Hepatocyte (in vitro differentiated cells): ENCODE measurements at regions not wholly inside any gene's neighbourhood (a gene's known extent, or its start where the extent isn't known, plus 50 kb on each side); places are given as distances from the start of the nearest gene placed in this dataset.
A peak's percentile ranks its signal among the peaks of the same experiment; 100 is the strongest.
"Not testable (repeated sequence)": the region's sequence is repeated elsewhere in the genome, so short reads cannot be mapped to it uniquely, and the experiment has no call there.

Source experiments
- DNase-seq: peaks from one replicate; pipeline ENCODE4 v3.0.0-alpha.2; 2016; ENCODE audit warnings: low spot score
- H2AFZ ChIP-seq: fragments of 200-600 bp; sonication (generic); 2 replicates; pipeline ENCODE4 v1.6.0; 2016; ENCODE audit warnings: antibody characterized with exemption, mild to moderate bottlenecking
- H3K27ac ChIP-seq: fragments of 200-600 bp; sonication (generic); 2 replicates; pipeline ENCODE4 v1.5.1; 2016; ENCODE audit warnings: mild to moderate bottlenecking
- H3K27me3 ChIP-seq: fragments of 200-600 bp; sonication (generic); 2 replicates; pipeline ENCODE4 v1.6.1; 2016
- H3K36me3 ChIP-seq: fragments of 200-600 bp; sonication (generic); replicated peaks from 2 replicates; pipeline ENCODE4 v1.5.1; 2016; ENCODE audit warnings: low read depth; ENCODE audit not compliant: insufficient read depth
- H3K4me1 ChIP-seq: fragments of 200-600 bp; sonication (generic); 2 replicates; pipeline ENCODE4 v1.5.1; 2016; ENCODE audit warnings: mild to moderate bottlenecking, moderate library complexity; ENCODE audit not compliant: insufficient read depth
- H3K4me2 ChIP-seq: fragments of 200-600 bp; sonication (generic); 2 replicates; pipeline ENCODE4 v1.6.0; 2016
- H3K4me3 ChIP-seq: fragments of 200-600 bp; sonication (generic); 2 replicates; pipeline ENCODE4 v1.5.1; 2016; ENCODE audit warnings: mild to moderate bottlenecking
- H3K79me2 ChIP-seq: fragments of 200-600 bp; sonication (generic); 2 replicates; pipeline ENCODE4 v1.6.0; 2017; ENCODE audit warnings: mild to moderate bottlenecking
- H3K9me2 ChIP-seq: fragments of 200-600 bp; sonication (generic); replicated peaks from 2 replicates; pipeline ENCODE4 v1.6.0; 2017; ENCODE audit warnings: mild to moderate bottlenecking; ENCODE audit not compliant: insufficient read depth
- H3K9me3 ChIP-seq: fragments of 200-600 bp; sonication (generic); 2 replicates; pipeline ENCODE4 v1.5.1; 2016; ENCODE audit warnings: low read depth, mild to moderate bottlenecking
- H4K20me1 ChIP-seq: fragments of 200-600 bp; sonication (generic); 2 replicates; pipeline ENCODE4 v1.6.0; 2016; ENCODE audit warnings: mild to moderate bottlenecking; ENCODE audit not compliant: insufficient read depth, poor library complexity, severe bottlenecking
- EZH2 ChIP-seq: fragments of 200-600 bp; sonication (generic); IDR thresholded peaks from 2 replicates; pipeline ENCODE4 v1.6.1; 2016; ENCODE audit warnings: antibody characterized with exemption, mild to moderate bottlenecking, borderline replicate concordance
- EZH2phosphoT487 ChIP-seq: fragments of 200-600 bp; sonication (generic); IDR thresholded peaks from one replicate; pipeline ENCODE4 v1.6.1; 2018; ENCODE audit warnings: antibody characterized with exemption, mild to moderate bottlenecking, low read depth, moderate library complexity; ENCODE audit not compliant: unreplicated experiment, severe bottlenecking
- WGBS: methylation state at CpG from one replicate; pipeline ENCODE4 v1.1.6; 2016; ENCODE audit warnings: low lambda C conversion rate; ENCODE audit errors: missing lambda C conversion rate; 5-methylcytosine and 5-hydroxymethylcytosine counted together
- TF ChIP-seq, protein P1 (sequence below): fragments of 200-600 bp; sonication (generic); IDR thresholded peaks from 2 replicates; pipeline ENCODE4 v1.5.1; 2016; ENCODE audit warnings: antibody characterized with exemption, mild to moderate bottlenecking; ENCODE audit not compliant: poor library complexity

DNA sequence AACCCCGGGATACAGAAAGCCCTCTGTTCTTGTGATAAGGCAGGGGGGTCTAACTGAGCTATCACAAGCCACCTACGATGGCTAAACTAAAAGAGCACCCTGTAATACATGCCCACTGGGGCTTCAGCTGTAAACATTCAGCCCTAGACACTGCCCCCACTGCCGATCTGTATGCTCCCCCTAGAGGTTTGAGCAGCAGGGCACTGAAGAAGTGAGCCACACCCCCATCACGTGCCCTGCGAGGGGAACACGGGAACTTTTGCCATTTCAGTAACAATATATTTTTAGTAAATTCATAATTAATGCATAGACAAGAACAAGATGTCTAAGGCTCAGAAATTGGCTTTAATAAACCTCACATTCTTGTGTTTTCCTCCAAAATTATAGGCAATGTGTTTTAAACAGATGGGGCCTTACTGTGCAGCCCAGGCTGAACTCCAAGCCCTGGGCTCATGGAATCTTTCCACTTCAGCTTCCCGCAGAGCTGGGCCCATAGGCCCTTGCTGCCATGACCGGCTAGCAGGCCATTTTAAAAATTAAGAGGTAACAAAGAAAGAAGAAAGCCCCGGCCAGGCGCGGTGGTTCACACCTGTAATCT, 235.3 kb upstream of the SFRP2 start:
- TF ChIP-seq, protein P1, sequence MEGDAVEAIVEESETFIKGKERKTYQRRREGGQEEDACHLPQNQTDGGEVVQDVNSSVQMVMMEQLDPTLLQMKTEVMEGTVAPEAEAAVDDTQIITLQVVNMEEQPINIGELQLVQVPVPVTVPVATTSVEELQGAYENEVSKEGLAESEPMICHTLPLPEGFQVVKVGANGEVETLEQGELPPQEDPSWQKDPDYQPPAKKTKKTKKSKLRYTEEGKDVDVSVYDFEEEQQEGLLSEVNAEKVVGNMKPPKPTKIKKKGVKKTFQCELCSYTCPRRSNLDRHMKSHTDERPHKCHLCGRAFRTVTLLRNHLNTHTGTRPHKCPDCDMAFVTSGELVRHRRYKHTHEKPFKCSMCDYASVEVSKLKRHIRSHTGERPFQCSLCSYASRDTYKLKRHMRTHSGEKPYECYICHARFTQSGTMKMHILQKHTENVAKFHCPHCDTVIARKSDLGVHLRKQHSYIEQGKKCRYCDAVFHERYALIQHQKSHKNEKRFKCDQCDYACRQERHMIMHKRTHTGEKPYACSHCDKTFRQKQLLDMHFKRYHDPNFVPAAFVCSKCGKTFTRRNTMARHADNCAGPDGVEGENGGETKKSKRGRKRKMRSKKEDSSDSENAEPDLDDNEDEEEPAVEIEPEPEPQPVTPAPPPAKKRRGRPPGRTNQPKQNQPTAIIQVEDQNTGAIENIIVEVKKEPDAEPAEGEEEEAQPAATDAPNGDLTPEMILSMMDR: peak; percentile 11
- TF ChIP-seq EZH2: no peak
- TF ChIP-seq EZH2phosphoT487: no peak
- Histone ChIP-seq H3K27ac (no peak overlapping the region), H4K20me1 (no peaks in the 10 kb centered on the region), H3K79me2 (no peaks in the 10 kb centered on the region), H3K4me3 (no peak overlapping the region), H3K27me3 (peaks cover 11% of the 10 kb centered on the region), H3K9me2 (no peaks in the 10 kb centered on the region), H3K9me3 (no peaks in the 10 kb centered on the region), H3K4me2 (no peak overlapping the region), H3K36me3 (no peaks in the 10 kb centered on the region), H3K4me1 (no peaks in the 10 kb centered on the region), H2AFZ (no peak overlapping the region)
- WGBS: 70% methylated on average over 11 of the region's 11 CpGs
- DNase-seq: no peak

DNA sequence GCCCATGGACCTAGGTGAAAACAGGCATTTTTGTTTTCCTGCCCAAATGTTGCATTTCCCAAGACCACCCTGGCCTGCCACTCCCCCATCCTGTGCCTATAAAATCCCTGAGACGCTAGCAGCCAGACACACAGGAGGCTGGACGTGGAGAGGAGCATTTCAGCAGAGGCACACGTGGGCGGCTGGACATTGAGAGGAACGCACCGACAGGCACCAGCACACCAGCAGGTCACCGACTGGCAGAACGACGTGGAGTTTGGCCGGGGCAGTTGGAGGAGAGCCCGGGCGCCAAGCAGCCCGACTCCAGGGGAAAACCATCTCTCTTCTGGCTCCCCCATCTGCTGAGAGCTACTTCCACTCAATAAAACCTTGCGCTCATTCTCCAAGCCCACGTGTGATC, 234.8 kb upstream of the SFRP2 start:
- not testable (repeated sequence) for H3K9me2 ChIP-seq, H3K4me1 ChIP-seq, H3K36me3 ChIP-seq, H3K4me2 ChIP-seq, H3K4me3 ChIP-seq, DNase-seq, H2AFZ ChIP-seq, H3K79me2 ChIP-seq, H3K9me3 ChIP-seq, H3K27ac ChIP-seq, H4K20me1 ChIP-seq
- peaks cover 11% of the 10 kb centered on the region for H3K27me3 ChIP-seq
- WGBS: 81% methylated on average over 15 of the region's 15 CpGs

DNA sequence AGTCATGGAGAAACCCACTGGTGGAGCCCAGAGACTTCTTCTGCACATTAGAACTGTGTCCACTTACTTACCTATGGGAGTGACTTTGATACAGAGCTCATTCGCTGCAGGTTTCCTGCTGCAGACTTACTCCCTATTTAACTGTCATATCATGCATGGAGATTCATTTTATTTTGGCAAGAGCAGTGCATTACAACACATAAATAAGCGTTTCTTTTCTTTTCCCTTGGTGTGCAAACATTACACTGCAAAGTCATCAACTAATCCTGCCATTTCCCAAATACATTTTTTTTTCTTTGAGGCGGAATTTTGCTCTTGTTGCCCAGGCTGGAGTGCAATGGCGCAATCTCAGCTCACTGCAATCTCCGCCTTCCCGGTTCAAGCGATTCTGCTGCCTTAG, 230.9 kb upstream of the SFRP2 start:
- 94% methylated on average over 7 of the region's 7 CpGs for WGBS

DNA sequence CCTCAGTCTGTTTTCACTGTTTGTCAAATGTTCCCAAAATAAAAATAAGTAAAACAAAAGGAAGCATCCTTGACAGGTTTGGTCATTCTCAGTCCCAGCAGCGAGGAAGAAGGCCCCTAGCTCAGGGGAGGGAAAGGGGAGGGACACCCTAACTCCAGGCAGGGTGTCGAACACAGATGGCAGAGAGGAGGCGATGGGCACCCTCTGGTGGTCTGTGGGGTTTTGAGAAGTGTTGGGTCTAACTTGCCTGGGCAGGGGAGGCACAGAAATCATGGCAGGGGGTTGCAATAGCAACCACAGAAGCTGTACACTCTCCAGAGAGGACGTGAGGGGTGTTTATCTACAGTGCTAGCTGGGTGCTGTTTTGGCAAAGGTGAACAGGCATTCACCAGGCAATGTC, 229.8 kb upstream of the SFRP2 start:
- Histone ChIP-seq H3K9me2 (no peaks in the 10 kb centered on the region), H2AFZ (no peak overlapping the region), H4K20me1 (no peaks in the 10 kb centered on the region), H3K79me2 (no peaks in the 10 kb centered on the region), H3K4me1 (no peaks in the 10 kb centered on the region), H3K4me2 (no peak overlapping the region), H3K9me3 (no peaks in the 10 kb centered on the region), H3K27me3 (peaks cover 2% of the 10 kb centered on the region), H3K27ac (no peak overlapping the region), H3K4me3 (no peak overlapping the region), H3K36me3 (no peaks in the 10 kb centered on the region)
- 52% methylated on average over 4 of the region's 4 CpGs for WGBS
- TF ChIP-seq, protein P1: peak; percentile 9
- TF ChIP-seq EZH2phosphoT487 (no peak), EZH2 (no peak)
- DNase-seq: no peak

More for the DNA sequence above, 230.9 kb upstream of the SFRP2 start:
- no peak overlapping the region for H3K27ac ChIP-seq
- no peaks in the 10 kb centered on the region for H3K4me1 ChIP-seq
- no peaks in the 10 kb centered on the region for H3K9me3 ChIP-seq
- no peak for DNase-seq
- no peak for TF ChIP-seq EZH2phosphoT487
- no peak for TF ChIP-seq EZH2
- TF ChIP-seq, protein P1: no peak
- no peaks in the 10 kb centered on the region for H3K79me2 ChIP-seq
- H3K4me3 ChIP-seq: no peak overlapping the region
- no peaks in the 10 kb centered on the region for H3K36me3 ChIP-seq
- H3K27me3 ChIP-seq: peaks cover 2% of the 10 kb centered on the region
- H4K20me1 ChIP-seq: no peaks in the 10 kb centered on the region
- H2AFZ ChIP-seq: no peak overlapping the region
- no peaks in the 10 kb centered on the region for H3K9me2 ChIP-seq
- no peak overlapping the region for H3K4me2 ChIP-seq
